HG02870 (cell line): ENCODE measurements at regions not wholly inside any gene's neighbourhood (a gene's known extent, or its start where the extent isn't known, plus 50 kb on each side); places are given as distances from the start of the nearest gene placed in this dataset.
A peak's percentile ranks its signal among the peaks of the same experiment; 100 is the strongest.
"Not testable (repeated sequence)": the region's sequence is repeated elsewhere in the genome, so short reads cannot be mapped to it uniquely, and the experiment has no call there.

ENCODE experiments used
- ATAC-seq: cut with Tn5 transposase; IDR thresholded peaks from one replicate; pipeline ENCODE4 v1.9.1; 2021; ENCODE audit warnings: mild to moderate bottlenecking, moderate library complexity; ENCODE audit not compliant: unreplicated experiment

- ATAC-seq: no peak
These were observed 121.5 kb upstream of the PDE1A start for GRCh38 chr2:182548031-182548950.

GRCh38 chr2:182550234-182550633, 123.4 kb upstream of the PDE1A start:
- no peak for ATAC-seq

GRCh38 chr2:182552232-182552631, 125.4 kb upstream of the PDE1A start:
- not testable (repeated sequence) for ATAC-seq

- ATAC-seq: not testable (repeated sequence)
These were observed 125.9 kb upstream of the PDE1A start for GRCh38 chr2:182552785-182553184.

GRCh38 chr2:182553483-182553882, 126.6 kb upstream of the PDE1A start:
- peak; percentile 100 for ATAC-seq

- ATAC-seq: no peak
These were observed 128.1 kb upstream of the PDE1A start for GRCh38 chr2:182554950-182555349.

GRCh38 chr2:182558564-182558963, 131.7 kb upstream of the PDE1A start:
- no peak for ATAC-seq

GRCh38 chr2:182559623-182560022, 132.8 kb upstream of the PDE1A start:
- no peak for ATAC-seq

GRCh38 chr2:182565911-182566567, 139.2 kb upstream of the PDE1A start:
- ATAC-seq: no peak

GRCh38 chr2:182573553-182573952, 142.5 kb upstream of the DNAJC10 start:
- ATAC-seq: no peak

GRCh38 chr2:182577816-182578215, 138.2 kb upstream of the DNAJC10 start:
- ATAC-seq: no peak

- ATAC-seq: no peak
These were observed 134.7 kb upstream of the DNAJC10 start for GRCh38 chr2:182581196-182581935.

- ATAC-seq: no peak
These were observed 131.6 kb upstream of the DNAJC10 start for GRCh38 chr2:182584462-182584861.

GRCh38 chr2:182585001-182585400, 131.1 kb upstream of the DNAJC10 start:
- no peak for ATAC-seq

GRCh38 chr2:182585430-182585829, 130.6 kb upstream of the DNAJC10 start:
- no peak for ATAC-seq

- ATAC-seq: peak; percentile 80
These were observed 129.6 kb upstream of the DNAJC10 start for GRCh38 chr2:182586426-182586825.

GRCh38 chr2:182587831-182588230, 128.2 kb upstream of the DNAJC10 start:
- ATAC-seq: no peak

GRCh38 chr2:182589121-182589520, 126.9 kb upstream of the DNAJC10 start:
- no peak for ATAC-seq

GRCh38 chr2:182591774-182592173, 124.3 kb upstream of the DNAJC10 start:
- no peak for ATAC-seq

- ATAC-seq: no peak
These were observed 123.2 kb upstream of the DNAJC10 start for GRCh38 chr2:182592691-182593393.
